HCT116 (cell line): ENCODE measurements at regions not wholly inside any gene's neighbourhood (a gene's known extent, or its start where the extent isn't known, plus 50 kb on each side); places are given as distances from the start of the nearest gene placed in this dataset.

Source experiments
- ATAC-seq: fragments of 200-7000 bp; cut with Tn5 transposase; 2 replicates; pipeline ENCODE4 v1.9.1; 2020; ENCODE audit warnings: mild to moderate bottlenecking, moderate library complexity
- BruUV-seq: library from RNA; stranded (reverse); fragments of 400-500 nt; replicated peaks from 2 replicates; lab custom pipeline; 2021; lab: Mats Ljungman, UMichigan
- CTCF ChIA-PET: fragments of 300-600 bp; sonication (Branson Sonifier 250); formaldehyde crosslinking; loops from one replicate; lab custom pipeline; 2021; ENCODE audit warnings: antibody characterized with exemption; lab: Charles Lee
- POLR2A ChIA-PET: fragments of 300-600, 350-600 bp; sonication (Branson Sonifier 250); formaldehyde crosslinking; loops from one replicate; lab custom pipeline; 2021; ENCODE audit warnings: antibody characterized with exemption; lab: Charles Lee
- RAD21 ChIA-PET, 2 experiments: fragments of 300-600 bp; sonication (Branson Sonifier 250); formaldehyde crosslinking; loops; one replicate each; lab custom pipeline; 2023; ENCODE audit warnings: low total read pairs in 2 of 2; ENCODE audit not compliant: uncharacterized antibody in 2 of 2, unreplicated experiment in 2 of 2, low non-redundant PET in 1 of 2; lab: Charles Lee
- DNase-seq: peaks from one replicate; pipeline ENCODE4 v3.0.0-alpha.2; 2010; ENCODE audit warnings: low read depth, low spot score
- H2AFZ ChIP-seq: fragments of 200-600 bp; shearing (Covaris generic), sonication (generic); 2 replicates; pipeline ENCODE4 v1.6.1; 2017; ENCODE audit warnings: low read depth, mixed run types, mixed read lengths, antibody characterized with exemption, low read length; ENCODE audit not compliant: poor library complexity, severe bottlenecking
- H3K27ac ChIP-seq: 2 replicates; pipeline ENCODE4 v1.5.1; 2012; ENCODE audit warnings: low read depth, low read length
- H3K27me3 ChIP-seq: fragments of 200-600 bp; sonication (generic); 2 replicates; pipeline ENCODE4 v1.6.1; 2016; ENCODE audit warnings: mixed run types, low read length, mixed read lengths; ENCODE audit not compliant: insufficient read depth
- H3K36me3 ChIP-seq, 2 experiments: fragments of 200-500 bp in 1 of 2; fragments of 200-600 bp in 1 of 2; sonication (Bioruptor generic) in 1 of 2; sonication (generic) in 1 of 2; 2 replicates each; pipeline versions ENCODE4 v1.5.1 to v1.6.1; 2014 to 2016; ENCODE audit warnings: low read length in 2 of 2, inconsistent platforms in 1 of 2, mixed read lengths in 1 of 2, mixed run types in 1 of 2; ENCODE audit not compliant: insufficient read depth in 2 of 2, control insufficient read depth in 1 of 2
- H3K4me1 ChIP-seq, 2 experiments: fragments of 200-600 bp in 1 of 2; sonication (generic) in 1 of 2; 2 replicates each; pipeline versions ENCODE4 v1.5.1 to v1.6.1; 2012 to 2017; ENCODE audit warnings: low read length in 2 of 2, inconsistent platforms in 1 of 2, mild to moderate bottlenecking in 1 of 2, mixed read lengths in 1 of 2, mixed run types in 1 of 2, moderate library complexity in 1 of 2; ENCODE audit not compliant: insufficient read depth in 2 of 2, control insufficient read depth in 1 of 2
- H3K4me2 ChIP-seq: fragments of 200-600 bp; sonication (generic); 2 replicates; pipeline ENCODE4 v1.6.1; 2017; ENCODE audit warnings: mixed run types, low read length, mixed read lengths
- H3K4me3 ChIP-seq, 2 experiments: fragments of 200-600 bp in 1 of 2; sonication (generic) in 1 of 2; replicated peaks in 1 of 2; 2 replicates each; pipeline ENCODE4 v1.5.1; 2011 to 2016; ENCODE audit warnings: low read length in 2 of 2, control low read depth in 1 of 2, low read depth in 1 of 2, mild to moderate bottlenecking in 1 of 2, mixed read lengths in 1 of 2, mixed run types in 1 of 2
- H3K79me2 ChIP-seq: fragments of 200-600 bp; sonication (generic); 2 replicates; pipeline ENCODE4 v1.6.1; 2017; ENCODE audit warnings: mild to moderate bottlenecking, mixed run types, low read length, moderate library complexity, mixed read lengths; ENCODE audit not compliant: insufficient read depth
- H3K9ac ChIP-seq: fragments of 200-600 bp; sonication (generic); 2 replicates; pipeline ENCODE4 v1.6.1; 2016; ENCODE audit warnings: low read length, mixed read lengths
- H3K9me2 ChIP-seq: fragments of 200-600 bp; sonication (generic), shearing (Covaris generic); 2 replicates; pipeline ENCODE4 v1.6.1; 2017; ENCODE audit warnings: mixed run types, mild to moderate bottlenecking, moderate library complexity; ENCODE audit not compliant: insufficient read depth
- H3K9me3 ChIP-seq, 2 experiments: fragments of 200-500 bp in 1 of 2; fragments of 200-600 bp in 1 of 2; sonication (Bioruptor generic) in 1 of 2; sonication (generic) in 1 of 2; 2 replicates each; pipeline ENCODE4 v1.6.1; 2014 to 2017; ENCODE audit warnings: low read length in 2 of 2, mixed read lengths in 2 of 2, inconsistent platforms in 1 of 2, low read depth in 1 of 2, mild to moderate bottlenecking in 1 of 2, mixed run types in 1 of 2, moderate library complexity in 1 of 2; ENCODE audit not compliant: control insufficient read depth in 1 of 2, insufficient read depth in 1 of 2
- H4K20me1 ChIP-seq: fragments of 200-600 bp; sonication (generic), shearing (Covaris generic); 2 replicates; pipeline ENCODE4 v1.6.1; 2017; ENCODE audit warnings: mixed run types, mild to moderate bottlenecking, moderate library complexity; ENCODE audit not compliant: insufficient read depth
- ELF1 ChIP-seq: IDR thresholded peaks from 2 replicates; pipeline ENCODE4 v1.6.1; 2012; ENCODE audit warnings: low read depth, borderline replicate concordance
- EZH2phosphoT487 ChIP-seq: fragments of 200-600 bp; IDR thresholded peaks from 2 replicates; pipeline ENCODE4 v1.6.1; 2018; ENCODE audit warnings: antibody characterized with exemption, borderline replicate concordance
- JUND ChIP-seq: IDR thresholded peaks from 2 replicates; pipeline ENCODE4 v1.6.1; 2012
- POLR2A ChIP-seq: IDR thresholded peaks from 2 replicates; pipeline ENCODE4 v1.7.0; 2011; ENCODE audit warnings: borderline replicate concordance; ENCODE audit not compliant: insufficient read depth, insufficient read length; ENCODE audit errors: extremely low read depth
- ZFX ChIP-seq: fragments of 450-650 bp; IDR thresholded peaks from 2 replicates; pipeline ENCODE4 v1.6.1; 2017
- ZNF274 ChIP-seq: fragments of 200-500 bp; sonication (Bioruptor generic); IDR thresholded peaks from 2 replicates; pipeline ENCODE4 v1.6.1; 2014; ENCODE audit warnings: mild to moderate bottlenecking, low read depth, low read length, inconsistent platforms
- intact Hi-C: fragments of 100-400 bp; cut with micrococcal nuclease; formaldehyde crosslinking; loops from 2 replicates; pipeline ENCODE4 v1.10.0; 2022
- TF ChIP-seq, protein P1 (sequence below), 3 experiments: fragments of 200-600 bp in 1 of 3; sonication (generic) in 1 of 3; IDR thresholded peaks in 2 of 3; conservative IDR thresholded peaks in 1 of 3; 2 replicates each; pipeline ENCODE4 v1.5.1; 2012 to 2017; ENCODE audit warnings: low read depth in 2 of 3, low read length in 2 of 3, antibody characterized with exemption in 1 of 3, borderline replicate concordance in 1 of 3, control low read depth in 1 of 3, mild to moderate bottlenecking in 1 of 3, mixed read lengths in 1 of 3, mixed run types in 1 of 3, moderate library complexity in 1 of 3; ENCODE audit not compliant: insufficient read depth in 1 of 3
- TF ChIP-seq, protein P2 (sequence below): IDR thresholded peaks from 2 replicates; pipeline ENCODE4 v1.6.1; 2011; ENCODE audit warnings: mild to moderate bottlenecking, low read length, moderate library complexity; ENCODE audit not compliant: insufficient replicate concordance; ENCODE audit errors: extremely low read depth

DNA sequence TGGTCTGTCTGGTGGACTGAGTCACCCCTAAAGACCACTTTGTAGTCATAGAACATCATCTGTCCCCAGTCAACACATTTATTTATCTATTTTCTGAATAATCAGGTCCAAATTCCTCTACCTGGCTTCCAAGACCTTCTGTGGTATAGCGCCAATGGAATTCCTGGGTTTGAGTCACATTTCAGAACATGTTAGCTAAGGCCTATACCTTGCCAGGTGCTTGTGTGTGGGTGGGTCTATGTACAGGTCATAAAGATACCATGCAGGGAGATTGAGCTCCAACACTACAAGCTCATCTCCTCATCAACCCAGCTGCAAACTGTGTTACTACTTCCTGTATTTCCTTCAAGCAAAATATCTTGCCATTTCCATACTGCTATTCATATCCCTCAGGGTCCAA, 113.3 kb downstream of the TRAPPC11 start (continued):
- TF ChIP-seq, protein P1, sequence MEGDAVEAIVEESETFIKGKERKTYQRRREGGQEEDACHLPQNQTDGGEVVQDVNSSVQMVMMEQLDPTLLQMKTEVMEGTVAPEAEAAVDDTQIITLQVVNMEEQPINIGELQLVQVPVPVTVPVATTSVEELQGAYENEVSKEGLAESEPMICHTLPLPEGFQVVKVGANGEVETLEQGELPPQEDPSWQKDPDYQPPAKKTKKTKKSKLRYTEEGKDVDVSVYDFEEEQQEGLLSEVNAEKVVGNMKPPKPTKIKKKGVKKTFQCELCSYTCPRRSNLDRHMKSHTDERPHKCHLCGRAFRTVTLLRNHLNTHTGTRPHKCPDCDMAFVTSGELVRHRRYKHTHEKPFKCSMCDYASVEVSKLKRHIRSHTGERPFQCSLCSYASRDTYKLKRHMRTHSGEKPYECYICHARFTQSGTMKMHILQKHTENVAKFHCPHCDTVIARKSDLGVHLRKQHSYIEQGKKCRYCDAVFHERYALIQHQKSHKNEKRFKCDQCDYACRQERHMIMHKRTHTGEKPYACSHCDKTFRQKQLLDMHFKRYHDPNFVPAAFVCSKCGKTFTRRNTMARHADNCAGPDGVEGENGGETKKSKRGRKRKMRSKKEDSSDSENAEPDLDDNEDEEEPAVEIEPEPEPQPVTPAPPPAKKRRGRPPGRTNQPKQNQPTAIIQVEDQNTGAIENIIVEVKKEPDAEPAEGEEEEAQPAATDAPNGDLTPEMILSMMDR (IDR thresholded peaks at IDR 0.05 in 2 of 3, conservative IDR thresholded peaks at IDR 0.05 in 1 of 3; ENCODE audit: borderline replicate concordance in 1 of 3, insufficient read depth in 1 of 3, low read depth in 2 of 3, low read length in 2 of 3) = no peak
- no peak for TF ChIP-seq ELF1
- no peak for TF ChIP-seq ZNF274
- no peak for TF ChIP-seq POLR2A
- TF ChIP-seq EZH2phosphoT487 = no peak
- TF ChIP-seq, protein P2, sequence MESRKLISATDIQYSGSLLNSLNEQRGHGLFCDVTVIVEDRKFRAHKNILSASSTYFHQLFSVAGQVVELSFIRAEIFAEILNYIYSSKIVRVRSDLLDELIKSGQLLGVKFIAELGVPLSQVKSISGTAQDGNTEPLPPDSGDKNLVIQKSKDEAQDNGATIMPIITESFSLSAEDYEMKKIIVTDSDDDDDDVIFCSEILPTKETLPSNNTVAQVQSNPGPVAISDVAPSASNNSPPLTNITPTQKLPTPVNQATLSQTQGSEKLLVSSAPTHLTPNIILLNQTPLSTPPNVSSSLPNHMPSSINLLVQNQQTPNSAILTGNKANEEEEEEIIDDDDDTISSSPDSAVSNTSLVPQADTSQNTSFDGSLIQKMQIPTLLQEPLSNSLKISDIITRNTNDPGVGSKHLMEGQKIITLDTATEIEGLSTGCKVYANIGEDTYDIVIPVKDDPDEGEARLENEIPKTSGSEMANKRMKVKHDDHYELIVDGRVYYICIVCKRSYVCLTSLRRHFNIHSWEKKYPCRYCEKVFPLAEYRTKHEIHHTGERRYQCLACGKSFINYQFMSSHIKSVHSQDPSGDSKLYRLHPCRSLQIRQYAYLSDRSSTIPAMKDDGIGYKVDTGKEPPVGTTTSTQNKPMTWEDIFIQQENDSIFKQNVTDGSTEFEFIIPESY = no peak
- no peak for TF ChIP-seq JUND

DNA sequence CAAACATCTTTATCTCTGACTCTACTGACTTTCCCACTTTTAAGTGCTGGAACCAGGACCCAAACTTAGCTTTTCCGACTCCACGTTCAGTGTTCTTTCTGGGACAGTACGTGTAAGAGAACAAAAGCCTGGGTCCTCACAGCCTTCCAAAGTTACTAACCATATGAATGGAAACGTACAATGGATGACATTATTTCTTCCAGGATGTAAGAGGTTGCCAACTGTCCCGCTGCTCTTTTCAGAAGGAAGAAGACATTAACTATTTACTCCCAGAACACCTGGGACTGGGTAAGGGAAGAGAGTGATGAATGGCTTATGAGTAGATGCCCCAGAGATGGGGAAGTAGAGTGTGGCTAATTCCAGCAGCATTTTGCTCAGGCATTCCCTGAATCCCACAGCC, 114.7 kb downstream of the TRAPPC11 start:
- Histone ChIP-seq H3K27me3 (no peaks in the 10 kb centered on the region), H3K9ac (no peak overlapping the region), H3K4me2 (no peak overlapping the region), H3K36me3 (no peaks in the 10 kb centered on the region), H2AFZ (no peak overlapping the region), H4K20me1 (no peaks in the 10 kb centered on the region), H3K9me3 (no peaks in the 10 kb centered on the region), H3K4me1 (no peaks in the 10 kb centered on the region), H3K79me2 (no peaks in the 10 kb centered on the region), H3K9me2 (no peaks in the 10 kb centered on the region), H3K4me3 (no peak overlapping the region), H3K27ac (no peak overlapping the region)
- no TSS peak for BruUV-seq
- CTCF ChIA-PET = no interaction called here
- RAD21 ChIA-PET = no interaction called here
- POLR2A ChIA-PET = no interaction called here
- ATAC-seq (no peak), DNase-seq (no peak)
- intact Hi-C loops = no loop called here
- TF ChIP-seq POLR2A (no peak), ZFX (no peak)
